ENCODE measurements at regions not wholly inside any gene's neighbourhood (a gene's known extent, or its start where the extent isn't known, plus 50 kb on each side); places are given as distances from the start of the nearest gene placed in this dataset.

GRCh38 chr3:159739969-159740368 is 248.7 kb upstream of the IL12A start:
- Histone ChIP-seq H2AFZ (ENCODE audit: control insufficient read depth, low read length) (no peak overlapping the region), H3K4me3 (ENCODE audit: control insufficient read depth in 2 of 3, extremely low read depth in 1 of 3, insufficient read depth in 2 of 3, low read depth in 1 of 3, low read length in 3 of 3) (no peak overlapping the region), H4K20me1 (ENCODE audit: control insufficient read depth, extremely low read depth, insufficient read depth, low read length) (no peaks in the 10 kb centered on the region), H3K27me3 (ENCODE audit: control insufficient read depth, extremely low read depth, insufficient read depth, low read length) (no peaks in the 10 kb centered on the region), H3K36me3 (ENCODE audit: control insufficient read depth in 2 of 2, extremely low read depth in 1 of 2, insufficient read depth in 2 of 2, low read length in 2 of 2) (no peaks in the 10 kb centered on the region), H3K9me1 (ENCODE audit: control insufficient read depth, extremely low read depth, insufficient read depth, low read length) (no peaks in the 10 kb centered on the region), H3K9me3 (ENCODE audit: control insufficient read depth, low read depth, low read length) (no peaks in the 10 kb centered on the region), H3K9ac (ENCODE audit: control insufficient read depth, extremely low read depth, insufficient read depth, low read length) (no peak overlapping the region), H3K4me2 (ENCODE audit: control insufficient read depth, extremely low read depth, insufficient read depth, low read depth, low read length) (no peak overlapping the region), H3K27ac (ENCODE audit: control insufficient read depth, insufficient read depth, low read length) (no peak overlapping the region), H3K4me1 (ENCODE audit: control insufficient read depth, extremely low read depth, insufficient read depth, low read length) (no peaks in the 10 kb centered on the region), H3K79me2 (ENCODE audit: control insufficient read depth, insufficient read depth, low read length) (no peaks in the 10 kb centered on the region)
- dilution Hi-C loops (cut with MboI; ENCODE audit: extremely low pct_ligation_motif_present, low sequenced_read_pairs) = no loop called here
- no peak for TF ChIP-seq CTCF (optimal IDR thresholded peaks at IDR 0.05 in 1 of 3, IDR thresholded peaks at IDR 0.05 in 1 of 3, conservative IDR thresholded peaks at IDR 0.05 in 1 of 3; ENCODE audit: extremely low read depth in 1 of 3, insufficient read depth in 2 of 3, low read length in 3 of 3)
- TF ChIP-seq EZH2 (IDR thresholded peaks at IDR 0.05; ENCODE audit: low read length) = no peak
- DNase-seq (ENCODE audit: low read depth, low spot score) (no peak), FAIRE-seq (no peak)

- no peaks in the 10 kb centered on the region for H3K9me1 ChIP-seq (ENCODE audit: control insufficient read depth, extremely low read depth, insufficient read depth, low read length)
- no peak for FAIRE-seq
- no peaks in the 10 kb centered on the region for H4K20me1 ChIP-seq (ENCODE audit: control insufficient read depth, extremely low read depth, insufficient read depth, low read length)
- dilution Hi-C loops (cut with MboI; ENCODE audit: extremely low pct_ligation_motif_present, low sequenced_read_pairs) = no loop called here
- no peak overlapping the region for H3K4me3 ChIP-seq (ENCODE audit: control insufficient read depth in 2 of 3, extremely low read depth in 1 of 3, insufficient read depth in 2 of 3, low read depth in 1 of 3, low read length in 3 of 3)
- H3K4me2 ChIP-seq (ENCODE audit: control insufficient read depth, extremely low read depth, insufficient read depth, low read depth, low read length) = no peak overlapping the region
- TF ChIP-seq CTCF (optimal IDR thresholded peaks at IDR 0.05 in 1 of 3, IDR thresholded peaks at IDR 0.05 in 1 of 3, conservative IDR thresholded peaks at IDR 0.05 in 1 of 3; ENCODE audit: extremely low read depth in 1 of 3, insufficient read depth in 2 of 3, low read length in 3 of 3) (no peak), EZH2 (IDR thresholded peaks at IDR 0.05; ENCODE audit: low read length) (no peak)
- H3K36me3 ChIP-seq (ENCODE audit: control insufficient read depth in 2 of 2, extremely low read depth in 1 of 2, insufficient read depth in 2 of 2, low read length in 2 of 2) = no peaks in the 10 kb centered on the region
- DNase-seq (ENCODE audit: low read depth, low spot score) = no peak
- no peaks in the 10 kb centered on the region for H3K27me3 ChIP-seq (ENCODE audit: control insufficient read depth, extremely low read depth, insufficient read depth, low read length)
- no peak overlapping the region for H2AFZ ChIP-seq (ENCODE audit: control insufficient read depth, low read length)
- no peaks in the 10 kb centered on the region for H3K79me2 ChIP-seq (ENCODE audit: control insufficient read depth, insufficient read depth, low read length)
- no peak overlapping the region for H3K9ac ChIP-seq (ENCODE audit: control insufficient read depth, extremely low read depth, insufficient read depth, low read length)
- H3K4me1 ChIP-seq (ENCODE audit: control insufficient read depth, extremely low read depth, insufficient read depth, low read length) = no peaks in the 10 kb centered on the region
- no peak overlapping the region for H3K27ac ChIP-seq (ENCODE audit: control insufficient read depth, insufficient read depth, low read length)
- H3K9me3 ChIP-seq (ENCODE audit: control insufficient read depth, low read depth, low read length) = no peaks in the 10 kb centered on the region
Observed at GRCh38 chr3:159741281-159741680, 247.4 kb upstream of the IL12A start.
